HG02588 (cell line): ENCODE measurements at regions not wholly inside any gene's neighbourhood (a gene's known extent, or its start where the extent isn't known, plus 50 kb on each side); places are given as distances from the start of the nearest gene placed in this dataset.

Source experiments
- ATAC-seq: cut with Tn5 transposase; IDR thresholded peaks from one replicate; pipeline ENCODE4 v1.9.1; 2021; ENCODE audit warnings: mild to moderate bottlenecking, moderate library complexity; ENCODE audit not compliant: unreplicated experiment

GRCh38 chr20:48102931-48103660 lies 317.8 kb upstream of the SULF2 start:
- ATAC-seq, result no peak

GRCh38 chr20:48102076-48102787 lies 317.0 kb upstream of the SULF2 start:
- ATAC-seq, result no peak

GRCh38 chr20:48100483-48100882 lies 315.2 kb upstream of the SULF2 start:
- ATAC-seq, result no peak

- ATAC-seq, result no peak
Observed at GRCh38 chr20:48098866-48099265, 313.6 kb upstream of the SULF2 start.

GRCh38 chr20:48098099-48098498 lies 312.8 kb upstream of the SULF2 start:
- ATAC-seq, result no peak

- no peak for ATAC-seq
Observed at GRCh38 chr20:48096957-48097890, 311.9 kb upstream of the SULF2 start.

GRCh38 chr20:48096212-48096875 lies 311.1 kb upstream of the SULF2 start:
- ATAC-seq, result no peak

GRCh38 chr20:48094944-48095343 lies 309.7 kb upstream of the SULF2 start:
- no peak for ATAC-seq

GRCh38 chr20:48094196-48094749 lies 309.0 kb upstream of the SULF2 start:
- ATAC-seq, result no peak

- ATAC-seq, result no peak
Observed at GRCh38 chr20:48092596-48093280, 307.5 kb upstream of the SULF2 start.

GRCh38 chr20:48090784-48091183 lies 305.5 kb upstream of the SULF2 start:
- no peak for ATAC-seq

- ATAC-seq, result no peak
Observed at GRCh38 chr20:48090314-48090713, 305.0 kb upstream of the SULF2 start.

- ATAC-seq, result no peak
Observed at GRCh38 chr20:48080583-48080982, 295.3 kb upstream of the SULF2 start.

- ATAC-seq, result no peak
Observed at GRCh38 chr20:48079028-48079427, 293.7 kb upstream of the SULF2 start.

- ATAC-seq, result no peak
Observed at GRCh38 chr20:48076747-48077146, 291.5 kb upstream of the SULF2 start.

- no peak for ATAC-seq
Observed at GRCh38 chr20:48076247-48076646, 291.0 kb upstream of the SULF2 start.

GRCh38 chr20:48075591-48076174 lies 290.4 kb upstream of the SULF2 start:
- no peak for ATAC-seq

GRCh38 chr20:48070991-48071652 lies 285.8 kb upstream of the SULF2 start:
- no peak for ATAC-seq

GRCh38 chr20:48069596-48069995 lies 284.3 kb upstream of the SULF2 start:
- no peak for ATAC-seq
